ENCODE measurements at regions not wholly inside any gene's neighbourhood (a gene's known extent, or its start where the extent isn't known, plus 50 kb on each side); places are given as distances from the start of the nearest gene placed in this dataset.

GRCh38 chr6:144840619-144841018 is 555.5 kb downstream of the UTRN start:
- Histone ChIP-seq H3K4me1 (ENCODE audit: control insufficient read depth, low read length) (no peaks in the 10 kb centered on the region), H3K4me2 (ENCODE audit: low read length) (no peak overlapping the region), H3F3A (ENCODE audit: control insufficient read depth, insufficient read depth) (no peaks in the 10 kb centered on the region), H3K4me3 (ENCODE audit: low read length) (no peak overlapping the region), H3K36me3 (ENCODE audit: control insufficient read depth, low read length) (no peaks in the 10 kb centered on the region), H4K20me1 (ENCODE audit: control insufficient read depth, insufficient read depth, low read depth, low read length) (no peaks in the 10 kb centered on the region), H3K9me2 (replicated peaks; ENCODE audit: control insufficient read depth, low read length) (no peaks in the 10 kb centered on the region), H3K79me2 (ENCODE audit: control insufficient read depth, low read length) (no peaks in the 10 kb centered on the region), H3K9me3 (ENCODE audit: control insufficient read depth, insufficient read depth, low read length) (no peaks in the 10 kb centered on the region), H3K27ac (ENCODE audit: low read depth, low read length) (no peak overlapping the region), H3K27me3 (ENCODE audit: control insufficient read depth, low read length) (no peaks in the 10 kb centered on the region)
- no peak for TF ChIP-seq EZH2phosphoT487 (IDR thresholded peaks at IDR 0.05; ENCODE audit: borderline replicate concordance, low read length)
- TF ChIP-seq, protein P1, sequence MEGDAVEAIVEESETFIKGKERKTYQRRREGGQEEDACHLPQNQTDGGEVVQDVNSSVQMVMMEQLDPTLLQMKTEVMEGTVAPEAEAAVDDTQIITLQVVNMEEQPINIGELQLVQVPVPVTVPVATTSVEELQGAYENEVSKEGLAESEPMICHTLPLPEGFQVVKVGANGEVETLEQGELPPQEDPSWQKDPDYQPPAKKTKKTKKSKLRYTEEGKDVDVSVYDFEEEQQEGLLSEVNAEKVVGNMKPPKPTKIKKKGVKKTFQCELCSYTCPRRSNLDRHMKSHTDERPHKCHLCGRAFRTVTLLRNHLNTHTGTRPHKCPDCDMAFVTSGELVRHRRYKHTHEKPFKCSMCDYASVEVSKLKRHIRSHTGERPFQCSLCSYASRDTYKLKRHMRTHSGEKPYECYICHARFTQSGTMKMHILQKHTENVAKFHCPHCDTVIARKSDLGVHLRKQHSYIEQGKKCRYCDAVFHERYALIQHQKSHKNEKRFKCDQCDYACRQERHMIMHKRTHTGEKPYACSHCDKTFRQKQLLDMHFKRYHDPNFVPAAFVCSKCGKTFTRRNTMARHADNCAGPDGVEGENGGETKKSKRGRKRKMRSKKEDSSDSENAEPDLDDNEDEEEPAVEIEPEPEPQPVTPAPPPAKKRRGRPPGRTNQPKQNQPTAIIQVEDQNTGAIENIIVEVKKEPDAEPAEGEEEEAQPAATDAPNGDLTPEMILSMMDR (IDR thresholded peaks at IDR 0.05; ENCODE audit: low read depth, low read length, poor library complexity, severe bottlenecking): no peak

DNA sequence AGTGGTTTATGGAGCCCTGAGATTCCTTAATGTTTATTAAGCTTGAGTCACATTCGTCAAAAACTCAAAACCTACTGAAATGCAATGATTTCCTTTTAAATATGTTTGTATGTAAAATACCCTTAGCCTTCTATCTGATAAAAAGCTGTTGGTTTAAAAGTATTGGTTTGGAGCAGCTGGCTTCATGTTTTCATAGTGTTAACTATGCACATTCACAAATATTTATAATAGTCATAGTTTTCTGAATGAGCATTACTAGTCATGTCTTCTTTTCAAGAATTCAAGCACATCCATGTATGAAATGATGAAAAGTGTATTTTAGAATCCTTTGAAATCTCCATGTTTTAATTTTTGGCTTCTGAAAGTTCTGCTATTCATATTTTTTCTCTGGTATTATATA is 558.6 kb downstream of the UTRN start:
- TF ChIP-seq EZH2phosphoT487 (IDR thresholded peaks at IDR 0.05; ENCODE audit: borderline replicate concordance, low read length): no peak
- TF ChIP-seq, protein P1 (IDR thresholded peaks at IDR 0.05; ENCODE audit: low read depth, low read length, poor library complexity, severe bottlenecking): no peak
- no peaks in the 10 kb centered on the region for H3F3A ChIP-seq (ENCODE audit: control insufficient read depth, insufficient read depth)
- H3K36me3 ChIP-seq (ENCODE audit: control insufficient read depth, low read length): no peaks in the 10 kb centered on the region
- no peaks in the 10 kb centered on the region for H3K9me3 ChIP-seq (ENCODE audit: control insufficient read depth, insufficient read depth, low read length)
- H3K27ac ChIP-seq (ENCODE audit: low read depth, low read length): no peak overlapping the region
- no peaks in the 10 kb centered on the region for H3K79me2 ChIP-seq (ENCODE audit: control insufficient read depth, low read length)
- no peaks in the 10 kb centered on the region for H3K27me3 ChIP-seq (ENCODE audit: control insufficient read depth, low read length)
- no peak overlapping the region for H3K4me2 ChIP-seq (ENCODE audit: low read length)
- no peaks in the 10 kb centered on the region for H4K20me1 ChIP-seq (ENCODE audit: control insufficient read depth, insufficient read depth, low read depth, low read length)
- no peaks in the 10 kb centered on the region for H3K9me2 ChIP-seq (replicated peaks; ENCODE audit: control insufficient read depth, low read length)
- H3K4me3 ChIP-seq (ENCODE audit: low read length): no peak overlapping the region
- no peaks in the 10 kb centered on the region for H3K4me1 ChIP-seq (ENCODE audit: control insufficient read depth, low read length)

- H3K4me3 ChIP-seq (ENCODE audit: low read length): no peak overlapping the region
- H3K4me1 ChIP-seq (ENCODE audit: control insufficient read depth, low read length): no peaks in the 10 kb centered on the region
- no peaks in the 10 kb centered on the region for H3K9me3 ChIP-seq (ENCODE audit: control insufficient read depth, insufficient read depth, low read length)
- H3K27ac ChIP-seq (ENCODE audit: low read depth, low read length): no peak overlapping the region
- no peak overlapping the region for H3K4me2 ChIP-seq (ENCODE audit: low read length)
- H3K27me3 ChIP-seq (ENCODE audit: control insufficient read depth, low read length): no peaks in the 10 kb centered on the region
- H3K79me2 ChIP-seq (ENCODE audit: control insufficient read depth, low read length): no peaks in the 10 kb centered on the region
- no peaks in the 10 kb centered on the region for H4K20me1 ChIP-seq (ENCODE audit: control insufficient read depth, insufficient read depth, low read depth, low read length)
- TF ChIP-seq, protein P1 (IDR thresholded peaks at IDR 0.05; ENCODE audit: low read depth, low read length, poor library complexity, severe bottlenecking): no peak
- no peak for TF ChIP-seq EZH2phosphoT487 (IDR thresholded peaks at IDR 0.05; ENCODE audit: borderline replicate concordance, low read length)
- H3K9me2 ChIP-seq (replicated peaks; ENCODE audit: control insufficient read depth, low read length): no peaks in the 10 kb centered on the region
- no peaks in the 10 kb centered on the region for H3F3A ChIP-seq (ENCODE audit: control insufficient read depth, insufficient read depth)
- H3K36me3 ChIP-seq (ENCODE audit: control insufficient read depth, low read length): no peaks in the 10 kb centered on the region
These were observed 559.5 kb downstream of the UTRN start for GRCh38 chr6:144844596-144844995.

GRCh38 chr6:144845186-144845585 is 560.1 kb downstream of the UTRN start:
- Histone ChIP-seq H3F3A (ENCODE audit: control insufficient read depth, insufficient read depth) (no peaks in the 10 kb centered on the region), H3K9me2 (replicated peaks; ENCODE audit: control insufficient read depth, low read length) (no peaks in the 10 kb centered on the region), H3K4me3 (ENCODE audit: low read length) (no peak overlapping the region), H3K27ac (ENCODE audit: low read depth, low read length) (no peak overlapping the region), H4K20me1 (ENCODE audit: control insufficient read depth, insufficient read depth, low read depth, low read length) (no peaks in the 10 kb centered on the region), H3K9me3 (ENCODE audit: control insufficient read depth, insufficient read depth, low read length) (no peaks in the 10 kb centered on the region), H3K4me2 (ENCODE audit: low read length) (no peak overlapping the region), H3K36me3 (ENCODE audit: control insufficient read depth, low read length) (no peaks in the 10 kb centered on the region), H3K4me1 (ENCODE audit: control insufficient read depth, low read length) (no peaks in the 10 kb centered on the region), H3K27me3 (ENCODE audit: control insufficient read depth, low read length) (no peaks in the 10 kb centered on the region), H3K79me2 (ENCODE audit: control insufficient read depth, low read length) (no peaks in the 10 kb centered on the region)
- TF ChIP-seq, protein P1 (IDR thresholded peaks at IDR 0.05; ENCODE audit: low read depth, low read length, poor library complexity, severe bottlenecking): no peak
